CD4-positive, alpha-beta T cell (primary cell): ENCODE measurements at regions not wholly inside any gene's neighbourhood (a gene's known extent, or its start where the extent isn't known, plus 50 kb on each side); places are given as distances from the start of the nearest gene placed in this dataset.
"Not testable (repeated sequence)": the region's sequence is repeated elsewhere in the genome, so short reads cannot be mapped to it uniquely, and the experiment has no call there.

ENCODE experiments used
- ATAC-seq: fragments of 200-7000 bp; cut with Tn5 transposase; one replicate; pipeline ENCODE4 v1.10.0; 2022; ENCODE audit warnings: mild to moderate bottlenecking; ENCODE audit not compliant: poor library complexity
- CTCF ChIA-PET: fragments of 350-600 bp; sonication (Branson Sonifier 250); formaldehyde crosslinking; loops from one replicate; lab custom pipeline; 2021; ENCODE audit warnings: antibody characterized with exemption, inconsistent platforms; lab: Charles Lee
- POLR2A ChIA-PET: fragments of 350-600 bp; sonication (Branson Sonifier 250); formaldehyde crosslinking; loops from one replicate; lab custom pipeline; 2021; ENCODE audit warnings: antibody characterized with exemption, inconsistent platforms; lab: Charles Lee
- DNase-seq, 14 experiments: peaks; one replicate each; pipeline ENCODE4 v3.0.0-alpha.2; 2013 to 2020; ENCODE audit warnings: mixed read lengths in 2 of 14
- H3K27ac ChIP-seq, 2 donors: one replicate each; pipeline versions ENCODE4 v1.5.1 to v1.7.0; 2013; ENCODE audit warnings: low read length in 2 of 2, low read depth in 1 of 2, mild to moderate bottlenecking in 1 of 2
- H3K27me3 ChIP-seq, 2 experiments: 1 replicate in 1 of 2; 2 replicates in 1 of 2; pipeline versions ENCODE4 v1.6.1 to v1.7.0; 2013; ENCODE audit warnings: low read length in 2 of 2, control low read depth in 1 of 2, mild to moderate bottlenecking in 1 of 2, moderate library complexity in 1 of 2; ENCODE audit not compliant: insufficient read depth in 2 of 2, control insufficient read depth in 1 of 2
- H3K36me3 ChIP-seq: one replicate; pipeline ENCODE4 v1.6.1; 2013; ENCODE audit warnings: low read length, control low read depth; ENCODE audit not compliant: insufficient read depth
- H3K4me1 ChIP-seq: one replicate; pipeline ENCODE4 v1.6.1; 2013; ENCODE audit warnings: low read length, control low read depth; ENCODE audit not compliant: insufficient read depth
- H3K4me3 ChIP-seq: one replicate; pipeline ENCODE4 v1.5.1; 2013; ENCODE audit warnings: mild to moderate bottlenecking, low read length, moderate library complexity
- H3K9me3 ChIP-seq, 2 experiments: 1 replicate in 1 of 2; 2 replicates in 1 of 2; pipeline versions ENCODE4 v1.6.1 to v1.7.0; 2013; ENCODE audit warnings: low read length in 2 of 2, mild to moderate bottlenecking in 2 of 2, control low read depth in 1 of 2, moderate library complexity in 1 of 2; ENCODE audit not compliant: control insufficient read depth in 1 of 2, insufficient read depth in 1 of 2
- H3K27ac Mint-ChIP-seq: one replicate; pipeline ENCODE4 v1.8.0; 2020; ENCODE audit warnings: mixed read lengths
- H3K27me3 Mint-ChIP-seq: one replicate; pipeline ENCODE4 v1.8.0; 2021; ENCODE audit warnings: mixed read lengths
- H3K36me3 Mint-ChIP-seq: one replicate; pipeline ENCODE4 v1.8.0; 2021; ENCODE audit warnings: low read depth, mixed read lengths
- H3K4me1 Mint-ChIP-seq: one replicate; pipeline ENCODE4 v1.8.0; 2021; ENCODE audit warnings: low read depth, mixed read lengths
- H3K4me3 Mint-ChIP-seq: one replicate; pipeline ENCODE4 v1.8.0; 2020; ENCODE audit warnings: mild to moderate bottlenecking, mixed read lengths
- H3K9me3 Mint-ChIP-seq: one replicate; pipeline ENCODE4 v1.8.0; 2020; ENCODE audit warnings: mixed read lengths
- intact Hi-C, 2 experiments: fragments of 100-400 bp; cut with DNase I in 1 of 2; cut with micrococcal nuclease in 1 of 2; formaldehyde crosslinking; loops; one replicate each; pipeline versions ENCODE4 v1.15.1 to v1.9.0; 2023 to 2025; cut with DNase I, micrococcal nuclease
- TF ChIP-seq, protein P1 (sequence below): fragments of 200-600 bp; IDR thresholded peaks from one replicate; pipeline ENCODE4 v1.8.0; 2022; ENCODE audit warnings: antibody characterized with exemption, mild to moderate bottlenecking

DNA sequence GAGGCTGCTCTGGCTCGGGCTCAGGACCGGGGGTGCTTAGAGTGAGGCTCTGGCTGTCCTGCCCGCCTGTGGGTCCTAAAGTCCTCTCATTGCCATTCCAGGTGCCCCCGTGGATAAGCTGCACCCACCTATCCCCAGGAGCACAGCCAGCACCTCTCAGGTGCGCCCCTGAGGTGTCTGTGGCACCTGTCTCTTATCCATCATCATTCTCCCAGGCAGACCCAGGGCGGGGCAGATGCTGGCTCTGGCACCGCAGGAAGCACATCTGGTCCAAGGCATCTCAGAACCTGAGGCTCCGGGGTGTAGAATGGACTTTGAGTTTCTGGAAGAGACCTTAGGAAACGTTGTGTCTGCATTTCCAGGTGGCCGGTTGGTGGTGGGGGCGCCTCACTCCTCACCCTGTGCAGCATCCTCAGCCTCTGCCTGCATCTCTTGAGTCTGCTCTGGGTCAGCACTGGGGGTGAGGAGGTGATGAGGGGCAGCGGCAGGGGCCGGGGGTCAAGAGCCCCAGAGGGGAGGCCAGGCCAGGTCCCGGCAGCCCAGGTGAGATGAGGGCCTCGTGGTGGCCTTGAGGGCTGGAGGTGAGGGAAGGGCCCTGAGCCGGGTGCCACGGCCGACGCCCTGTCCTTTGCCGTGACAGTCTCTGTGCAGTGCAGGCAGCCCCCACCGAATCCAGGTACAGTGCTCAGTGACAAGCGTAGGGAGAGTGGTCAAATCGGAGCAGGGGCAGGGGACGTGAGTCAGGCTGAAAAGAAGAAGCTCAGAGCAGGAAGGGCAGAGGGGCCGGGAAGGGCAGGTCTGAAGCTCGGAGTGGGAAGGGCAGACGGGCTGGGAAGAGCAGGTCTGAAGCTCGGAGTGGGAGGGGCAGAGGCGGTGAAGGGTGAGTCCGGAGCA is 173.5 kb downstream of the NPIPB11 start:
- no peaks in the 10 kb centered on the region for H3K9me3 ChIP-seq
- POLR2A ChIA-PET, result no interaction called here
- intact Hi-C loops, result loop anchor here in 1 of 2 experiments (5.0 kb wide), 1 partner anchor 49 kb away; no protein-coding TSS in a partner anchor
- TF ChIP-seq, protein P1, sequence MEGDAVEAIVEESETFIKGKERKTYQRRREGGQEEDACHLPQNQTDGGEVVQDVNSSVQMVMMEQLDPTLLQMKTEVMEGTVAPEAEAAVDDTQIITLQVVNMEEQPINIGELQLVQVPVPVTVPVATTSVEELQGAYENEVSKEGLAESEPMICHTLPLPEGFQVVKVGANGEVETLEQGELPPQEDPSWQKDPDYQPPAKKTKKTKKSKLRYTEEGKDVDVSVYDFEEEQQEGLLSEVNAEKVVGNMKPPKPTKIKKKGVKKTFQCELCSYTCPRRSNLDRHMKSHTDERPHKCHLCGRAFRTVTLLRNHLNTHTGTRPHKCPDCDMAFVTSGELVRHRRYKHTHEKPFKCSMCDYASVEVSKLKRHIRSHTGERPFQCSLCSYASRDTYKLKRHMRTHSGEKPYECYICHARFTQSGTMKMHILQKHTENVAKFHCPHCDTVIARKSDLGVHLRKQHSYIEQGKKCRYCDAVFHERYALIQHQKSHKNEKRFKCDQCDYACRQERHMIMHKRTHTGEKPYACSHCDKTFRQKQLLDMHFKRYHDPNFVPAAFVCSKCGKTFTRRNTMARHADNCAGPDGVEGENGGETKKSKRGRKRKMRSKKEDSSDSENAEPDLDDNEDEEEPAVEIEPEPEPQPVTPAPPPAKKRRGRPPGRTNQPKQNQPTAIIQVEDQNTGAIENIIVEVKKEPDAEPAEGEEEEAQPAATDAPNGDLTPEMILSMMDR, result no peak
- Mint-ChIP-seq H3K4me1 (peaks cover 4% of the 10 kb centered on the region), H3K4me3 (no peak overlapping the region), H3K27me3 (no peaks in the 10 kb centered on the region), H3K9me3 (no peaks in the 10 kb centered on the region), H3K36me3 (peaks cover 4% of the 10 kb centered on the region), H3K27ac (no peak overlapping the region)
- no peak for ATAC-seq
- H3K4me1 ChIP-seq, result peaks cover 5% of the 10 kb centered on the region
- no peaks in the 10 kb centered on the region for H3K27me3 ChIP-seq
- no peak overlapping the region for H3K4me3 ChIP-seq
- CTCF ChIA-PET, result no interaction called here
- H3K27ac ChIP-seq, result no peak overlapping the region
- no peaks in the 10 kb centered on the region for H3K36me3 ChIP-seq
- DNase-seq, result no peak

DNA sequence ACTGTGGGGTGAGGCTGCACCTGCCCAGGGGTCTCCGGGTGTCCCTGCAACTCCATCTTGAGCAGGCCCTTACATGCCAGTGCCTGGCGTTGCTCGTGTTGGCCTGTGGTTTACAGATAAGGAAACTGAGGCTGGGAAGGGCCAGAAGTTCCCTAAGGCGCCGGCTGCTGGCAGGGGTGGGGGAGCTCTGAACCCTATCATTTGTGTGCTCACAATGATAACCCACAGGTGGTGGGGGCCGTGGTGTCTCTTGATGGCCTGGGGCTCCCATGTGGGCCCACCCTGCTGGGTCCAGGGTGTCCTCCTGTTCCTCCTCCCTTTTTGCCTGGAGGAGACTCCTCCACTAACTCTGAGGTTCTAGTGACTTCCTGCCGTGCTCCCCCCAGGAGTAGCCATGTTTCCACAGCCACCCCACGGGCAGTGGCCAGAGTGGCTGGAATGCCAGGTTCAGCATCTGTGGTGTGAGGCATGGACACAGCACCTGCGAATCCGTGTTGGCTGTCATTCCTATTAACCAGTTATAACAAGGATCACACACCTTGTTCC is 174.3 kb downstream of the NPIPB11 start:
- CTCF ChIA-PET, H3K9me3 Mint-ChIP-seq, H3K9me3 ChIP-seq, H3K27me3 Mint-ChIP-seq, H3K4me3 Mint-ChIP-seq, DNase-seq, H3K27me3 ChIP-seq, H3K36me3 ChIP-seq, H3K27ac ChIP-seq, POLR2A ChIA-PET, H3K4me3 ChIP-seq, ATAC-seq, H3K36me3 Mint-ChIP-seq, H3K27ac Mint-ChIP-seq: not testable (repeated sequence)
- H3K4me1 ChIP-seq, result peaks cover 11% of the 10 kb centered on the region
- intact Hi-C loops, result loop anchor here in 1 of 2 experiments (5.0 kb wide), 1 partner anchor 50 kb away; no protein-coding TSS in a partner anchor
- peaks cover 12% of the 10 kb centered on the region for H3K4me1 Mint-ChIP-seq

DNA sequence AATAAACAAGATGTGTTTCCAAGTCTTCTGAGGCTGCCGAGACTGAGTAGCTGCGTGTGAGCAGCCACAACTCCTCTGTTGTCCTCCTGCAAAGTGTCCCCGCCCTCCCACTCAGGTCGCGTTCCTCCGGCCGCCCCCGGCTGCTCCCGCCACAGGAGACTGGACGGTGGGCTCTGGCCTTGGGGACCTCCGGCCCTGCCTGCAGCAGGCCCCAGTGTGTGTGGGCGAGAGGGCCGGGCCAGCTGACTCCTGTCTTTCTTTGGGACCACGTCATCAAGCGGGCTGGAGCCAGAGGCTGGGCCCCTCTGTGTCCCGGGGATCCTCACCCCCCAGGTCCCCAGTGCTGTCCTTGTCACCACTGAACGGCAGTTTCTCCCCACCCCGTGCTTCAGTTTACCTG is 175.3 kb downstream of the NPIPB11 start:
- Mint-ChIP-seq H3K4me3 (no peak overlapping the region), H3K36me3 (peaks cover 4% of the 10 kb centered on the region), H3K9me3 (no peaks in the 10 kb centered on the region), H3K4me1 (peaks cover 19% of the 10 kb centered on the region), H3K27ac (no peak overlapping the region), H3K27me3 (no peaks in the 10 kb centered on the region)
- intact Hi-C loops, result loop anchor here in 1 of 2 experiments (5.0 kb wide), 1 partner anchor 51 kb away; no protein-coding TSS in a partner anchor
- CTCF ChIA-PET, result no interaction called here
- ATAC-seq (no peak), DNase-seq (no peak)
- Histone ChIP-seq H3K9me3 (no peaks in the 10 kb centered on the region), H3K36me3 (no peaks in the 10 kb centered on the region), H3K27ac (no peak overlapping the region), H3K27me3 (no peaks in the 10 kb centered on the region), H3K4me1 (peaks cover 11% of the 10 kb centered on the region), H3K4me3 (no peak overlapping the region)
- POLR2A ChIA-PET, result no interaction called here
- TF ChIP-seq, protein P1, result no peak
